Endothelial cell of umbilical vein (primary cell): ENCODE measurements at regions not wholly inside any gene's neighbourhood (a gene's known extent, or its start where the extent isn't known, plus 50 kb on each side); places are given as distances from the start of the nearest gene placed in this dataset.

Experiments used
- BruUV-seq: library from RNA; stranded (reverse); fragments of 400-500 nt; replicated peaks from 2 replicates; lab custom pipeline; 2021; lab: Mats Ljungman, UMichigan
- CTCF ChIA-PET: fragments of 300-600, 350-600 bp; sonication (Branson Sonifier 250); formaldehyde crosslinking; loops from one replicate; lab custom pipeline; 2021; ENCODE audit warnings: antibody characterized with exemption, inconsistent platforms; lab: Charles Lee
- POLR2A ChIA-PET: fragments of 300-600, 350-600 bp; sonication (Branson Sonifier 250); formaldehyde crosslinking; loops from one replicate; lab custom pipeline; 2021; ENCODE audit warnings: antibody characterized with exemption, inconsistent platforms; lab: Charles Lee
- DNase-seq: peaks from one replicate; pipeline ENCODE4 v3.0.0-alpha.2; 2011; ENCODE audit warnings: low read depth, low spot score
- FAIRE-seq: peaks from 2 replicates; lab custom pipeline; 2011; peaks lifted over from hg19 to GRCh38; lab: Jason Lieb, UNC
- H2AFZ ChIP-seq: 2 replicates; pipeline ENCODE4 v1.6.0; 2012; ENCODE audit warnings: low read depth, low read length, control low read depth, inconsistent platforms
- H3K27ac ChIP-seq: 2 replicates; pipeline ENCODE4 v1.5.1; 2011; ENCODE audit warnings: low read depth, mild to moderate bottlenecking, control low read depth, low read length, moderate library complexity; ENCODE audit not compliant: insufficient read depth
- H3K27me3 ChIP-seq, 2 experiments: 2 replicates each; pipeline versions ENCODE4 v1.6.0 to v1.6.1; 2011; ENCODE audit warnings: low read length in 2 of 2, mixed read lengths in 1 of 2; ENCODE audit not compliant: control insufficient read depth in 2 of 2, insufficient read depth in 2 of 2
- H3K36me3 ChIP-seq, 2 experiments: 2 replicates in 1 of 2; 3 replicates in 1 of 2; pipeline ENCODE4 v1.5.1; 2011; ENCODE audit warnings: low read length in 2 of 2, mild to moderate bottlenecking in 1 of 2, moderate library complexity in 1 of 2; ENCODE audit not compliant: control insufficient read depth in 2 of 2, insufficient read depth in 2 of 2; ENCODE audit errors: extremely low read depth in 1 of 2
- H3K4me1 ChIP-seq: 3 replicates; pipeline ENCODE4 v1.5.1; 2011; ENCODE audit warnings: mild to moderate bottlenecking, low read length; ENCODE audit not compliant: control insufficient read depth, insufficient read depth; ENCODE audit errors: extremely low read depth
- H3K4me2 ChIP-seq: 2 replicates; pipeline ENCODE4 v1.6.1; 2011; ENCODE audit warnings: low read length, control low read depth, mixed read lengths; ENCODE audit not compliant: insufficient read depth
- H3K4me3 ChIP-seq, 3 experiments: fragments of 200-600 bp in 1 of 3; sonication (generic), shearing (Covaris generic) in 1 of 3; replicated peaks in 1 of 3; 2 replicates each; pipeline ENCODE4 v1.5.1; 2011 to 2016; ENCODE audit warnings: control low read depth in 3 of 3, low read length in 3 of 3, mild to moderate bottlenecking in 2 of 3, inconsistent platforms in 1 of 3, low read depth in 1 of 3, moderate library complexity in 1 of 3; ENCODE audit not compliant: insufficient read depth in 1 of 3
- H3K79me2 ChIP-seq: 2 replicates; pipeline ENCODE4 v1.6.0; 2012; ENCODE audit warnings: low read length, inconsistent platforms; ENCODE audit not compliant: control insufficient read depth, insufficient read depth
- H3K9ac ChIP-seq: replicated peaks from 2 replicates; pipeline ENCODE3; 2011; ENCODE audit warnings: low read length, control low read depth; ENCODE audit not compliant: insufficient read depth; ENCODE audit errors: extremely low read depth
- H3K9me1 ChIP-seq: replicated peaks from 3 replicates; pipeline ENCODE4 v1.6.0; 2011; ENCODE audit warnings: mild to moderate bottlenecking, low read length; ENCODE audit not compliant: control insufficient read depth, insufficient read depth; ENCODE audit errors: extremely low read depth
- H3K9me3 ChIP-seq: replicated peaks from 2 replicates; pipeline ENCODE4 v1.5.1; 2012; ENCODE audit warnings: low read length, inconsistent platforms; ENCODE audit not compliant: control insufficient read depth, insufficient read depth
- H4K20me1 ChIP-seq: replicated peaks from 2 replicates; pipeline ENCODE3; 2011; ENCODE audit warnings: mild to moderate bottlenecking, low read length; ENCODE audit not compliant: control insufficient read depth, insufficient read depth; ENCODE audit errors: extremely low read depth
- EZH2 ChIP-seq: IDR thresholded peaks from 2 replicates; pipeline ENCODE4 v1.6.1; 2012; ENCODE audit warnings: borderline replicate concordance, low read depth, mild to moderate bottlenecking, moderate library complexity, low read length, inconsistent platforms; ENCODE audit not compliant: severe bottlenecking
- FOS ChIP-seq: IDR thresholded peaks from 2 replicates; pipeline ENCODE4 v1.6.1; 2011; ENCODE audit warnings: mild to moderate bottlenecking, low read length, moderate library complexity, borderline replicate concordance; ENCODE audit not compliant: insufficient read depth
- GATA2 ChIP-seq: IDR thresholded peaks from 2 replicates; pipeline ENCODE4 v1.7.0; 2011; ENCODE audit warnings: low read depth, mild to moderate bottlenecking, moderate library complexity, mixed read lengths, low read length; ENCODE audit not compliant: insufficient read length, insufficient read depth
- JUN ChIP-seq: IDR thresholded peaks from 2 replicates; pipeline ENCODE4 v1.6.1; 2011; ENCODE audit warnings: borderline replicate concordance, low read depth; ENCODE audit not compliant: insufficient read length, insufficient read depth
- MAX ChIP-seq: IDR thresholded peaks from 2 replicates; pipeline ENCODE4 v1.6.1; 2011; ENCODE audit not compliant: insufficient read depth, insufficient read length
- MYC ChIP-seq: IDR thresholded peaks from one replicate; pipeline ENCODE4 v1.6.1; 2011; ENCODE audit warnings: mild to moderate bottlenecking, low read depth, low read length
- POLR2A ChIP-seq: IDR thresholded peaks from 2 replicates; pipeline ENCODE4 v1.6.1; 2012; ENCODE audit warnings: low read depth, mild to moderate bottlenecking, control low read depth, low read length
- POLR2AphosphoS5 ChIP-seq: IDR thresholded peaks from 2 replicates; pipeline ENCODE4 v1.6.1; 2012; ENCODE audit warnings: low read depth, mild to moderate bottlenecking, control low read depth, low read length, moderate library complexity; ENCODE audit not compliant: insufficient read depth
- dilution Hi-C: fragments of 300-500 bp; cut with MboI; formaldehyde crosslinking; loops from one replicate; pipeline ENCODE4 v1.15.0; 2019; ENCODE audit warnings: low sequenced_read_pairs; ENCODE audit not compliant: extremely low pct_ligation_motif_present
- intact Hi-C: fragments of 100-400 bp; cut with micrococcal nuclease; formaldehyde crosslinking; loops from one replicate; pipeline ENCODE4 v1.10.0; 2022
- TF ChIP-seq, protein P1 (sequence below), 2 donors: IDR thresholded peaks; 1 replicate in 1 of 2; 2 replicates in 1 of 2; pipeline ENCODE4 v1.5.1; 2011; ENCODE audit warnings: low read length in 2 of 2, mild to moderate bottlenecking in 2 of 2, moderate library complexity in 2 of 2, control low read depth in 1 of 2, inconsistent platforms in 1 of 2, low read depth in 1 of 2; ENCODE audit not compliant: insufficient read depth in 1 of 2; ENCODE audit errors: extremely low read depth in 1 of 2

- H3K79me2 ChIP-seq, result no peaks in the 10 kb centered on the region
- dilution Hi-C loops, result no loop called here
- no peaks in the 10 kb centered on the region for H4K20me1 ChIP-seq
- no peaks in the 10 kb centered on the region for H3K27me3 ChIP-seq
- H3K4me1 ChIP-seq, result peaks cover 22% of the 10 kb centered on the region
- TF ChIP-seq GATA2 (no peak), MAX (no peak), FOS (no peak), MYC (no peak), POLR2AphosphoS5 (no peak), EZH2 (no peak), JUN (no peak), POLR2A (no peak)
- TF ChIP-seq, protein P1, sequence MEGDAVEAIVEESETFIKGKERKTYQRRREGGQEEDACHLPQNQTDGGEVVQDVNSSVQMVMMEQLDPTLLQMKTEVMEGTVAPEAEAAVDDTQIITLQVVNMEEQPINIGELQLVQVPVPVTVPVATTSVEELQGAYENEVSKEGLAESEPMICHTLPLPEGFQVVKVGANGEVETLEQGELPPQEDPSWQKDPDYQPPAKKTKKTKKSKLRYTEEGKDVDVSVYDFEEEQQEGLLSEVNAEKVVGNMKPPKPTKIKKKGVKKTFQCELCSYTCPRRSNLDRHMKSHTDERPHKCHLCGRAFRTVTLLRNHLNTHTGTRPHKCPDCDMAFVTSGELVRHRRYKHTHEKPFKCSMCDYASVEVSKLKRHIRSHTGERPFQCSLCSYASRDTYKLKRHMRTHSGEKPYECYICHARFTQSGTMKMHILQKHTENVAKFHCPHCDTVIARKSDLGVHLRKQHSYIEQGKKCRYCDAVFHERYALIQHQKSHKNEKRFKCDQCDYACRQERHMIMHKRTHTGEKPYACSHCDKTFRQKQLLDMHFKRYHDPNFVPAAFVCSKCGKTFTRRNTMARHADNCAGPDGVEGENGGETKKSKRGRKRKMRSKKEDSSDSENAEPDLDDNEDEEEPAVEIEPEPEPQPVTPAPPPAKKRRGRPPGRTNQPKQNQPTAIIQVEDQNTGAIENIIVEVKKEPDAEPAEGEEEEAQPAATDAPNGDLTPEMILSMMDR (IDR thresholded peaks at IDR 0.05; ENCODE audit: extremely low read depth in 1 of 2, insufficient read depth in 1 of 2, low read depth in 1 of 2, low read length in 2 of 2), result no peak
- FAIRE-seq (no peak), DNase-seq (no peak)
- ChIA-PET POLR2A (no interaction called here), CTCF (interaction anchor here (1.0 to 2.5 kb wide), 4 partner anchors 12 to 113 kb away, joined by 4 to 9 read pairs (median 6); no protein-coding TSS in a partner anchor)
- H3K9me1 ChIP-seq, result no peaks in the 10 kb centered on the region
- H3K9ac ChIP-seq, result no peak overlapping the region
- no peak overlapping the region for H3K4me3 ChIP-seq
- intact Hi-C loops, result no loop called here
- H3K27ac ChIP-seq, result no peak overlapping the region
- no peaks in the 10 kb centered on the region for H3K36me3 ChIP-seq
- no peaks in the 10 kb centered on the region for H3K9me3 ChIP-seq
- BruUV-seq, result no TSS peak
- peak overlapping the region; percentile 71 for H2AFZ ChIP-seq
- peak overlapping the region; percentile 55 for H3K4me2 ChIP-seq
Observed at GRCh38 chr9:21579247-21579671, 97.1 kb upstream of the IFNE start.
